CD4-positive, alpha-beta T cell treated with Interleukin-4 for 4 hours (primary cell): ENCODE measurements at regions not wholly inside any gene's neighbourhood (a gene's known extent, or its start where the extent isn't known, plus 50 kb on each side); places are given as distances from the start of the nearest gene placed in this dataset.
"Not testable (repeated sequence)": the region's sequence is repeated elsewhere in the genome, so short reads cannot be mapped to it uniquely, and the experiment has no call there.

Experiments
- DNase-seq: peaks from one replicate; pipeline ENCODE4 v3.0.0-alpha.2; 2020

DNA sequence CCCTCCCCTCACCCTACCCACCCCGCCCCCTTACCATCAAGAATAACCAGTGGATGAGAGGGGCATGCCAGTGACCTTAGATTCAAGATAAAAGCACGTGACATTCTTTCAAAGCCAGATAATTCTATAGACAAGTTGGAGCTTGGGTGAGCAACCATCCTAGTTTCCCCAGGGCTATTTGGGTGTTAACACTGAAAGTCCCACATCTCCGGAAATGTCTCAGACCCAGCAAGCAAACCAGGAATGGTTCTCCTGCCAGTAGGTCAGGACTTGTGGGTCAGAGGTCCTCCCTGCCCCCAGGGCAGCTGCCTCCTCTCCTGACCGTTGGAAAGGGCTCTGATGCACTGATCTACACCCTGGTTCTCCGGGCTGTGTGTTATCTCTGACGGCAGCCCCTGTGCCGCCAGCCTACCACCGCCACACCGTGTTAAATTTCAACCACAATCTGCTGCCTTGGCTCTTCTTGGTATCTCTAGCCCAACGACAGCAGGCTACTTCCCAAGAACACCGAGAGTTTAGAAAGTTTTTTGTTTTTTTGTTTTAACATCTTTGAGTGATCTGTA, 287.0 kb downstream of the BCL2L11 start:
- DNase-seq = not testable (repeated sequence)

DNA sequence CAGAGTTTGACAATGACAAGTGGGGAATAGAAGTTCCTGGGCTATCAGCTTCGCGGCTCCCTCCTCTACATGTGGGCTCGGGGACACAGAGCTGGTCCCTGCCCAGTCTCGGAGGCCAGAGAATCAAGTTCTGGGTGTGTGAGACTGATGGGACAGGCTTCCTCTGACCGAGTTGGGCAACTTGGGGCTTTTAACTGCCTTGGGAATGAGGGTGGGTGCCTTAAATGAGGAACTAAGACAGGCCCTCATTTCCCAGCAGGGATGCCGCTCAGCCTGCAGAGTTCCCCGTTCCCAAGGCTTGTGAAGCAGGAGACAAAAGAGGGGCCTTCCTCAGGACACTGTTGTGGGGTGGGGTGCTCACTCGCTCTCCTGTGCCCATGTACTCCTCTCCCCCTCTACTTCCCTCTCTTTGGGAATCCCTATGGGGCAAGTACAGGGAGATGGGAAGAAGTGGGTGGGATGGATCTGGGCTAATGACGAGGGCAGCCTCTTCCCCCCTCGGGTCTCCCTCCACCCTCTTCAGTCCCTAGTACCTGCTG, 290.2 kb downstream of the BCL2L11 start:
- DNase-seq = not testable (repeated sequence)

DNA sequence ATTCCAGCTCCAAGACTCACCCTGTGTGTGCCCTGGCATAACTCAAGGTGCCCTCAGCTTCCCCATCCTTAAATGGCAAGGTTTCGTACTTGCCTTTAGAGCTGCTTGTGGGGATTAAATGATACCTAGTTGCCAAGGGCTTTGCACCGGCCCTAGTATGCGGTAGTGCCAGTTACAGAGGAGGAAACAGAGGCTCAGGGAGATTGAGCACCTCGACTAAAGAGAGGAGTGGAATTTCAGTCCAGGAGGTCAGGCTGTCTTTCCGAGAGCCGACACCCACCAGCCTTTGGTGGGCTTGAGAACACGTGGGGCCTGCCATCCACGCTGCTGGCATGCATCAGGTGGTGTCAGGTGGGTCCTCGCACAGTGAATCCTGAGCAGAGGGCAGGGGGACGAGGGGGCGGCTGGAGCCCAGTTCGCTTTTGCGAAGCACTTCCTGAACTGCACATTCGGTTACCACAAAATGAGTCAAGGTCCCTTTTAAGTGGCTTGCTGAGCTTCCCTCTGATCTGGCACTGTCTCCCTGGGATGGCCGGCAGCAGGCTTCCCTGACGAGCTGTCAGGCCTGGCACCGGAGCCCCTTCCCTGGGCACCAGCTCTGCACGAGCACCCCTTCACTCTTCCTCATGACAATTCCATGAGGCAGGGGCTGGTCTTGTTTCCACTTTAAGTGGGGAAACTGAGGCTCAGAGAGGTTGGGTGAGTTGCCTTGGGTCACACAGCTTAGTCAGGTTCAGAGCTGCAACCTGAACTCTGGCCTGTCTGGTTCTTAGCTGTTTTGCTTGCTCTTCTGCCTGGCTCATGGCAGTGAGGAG, 291.4 kb downstream of the BCL2L11 start:
- DNase-seq = not testable (repeated sequence)

DNA sequence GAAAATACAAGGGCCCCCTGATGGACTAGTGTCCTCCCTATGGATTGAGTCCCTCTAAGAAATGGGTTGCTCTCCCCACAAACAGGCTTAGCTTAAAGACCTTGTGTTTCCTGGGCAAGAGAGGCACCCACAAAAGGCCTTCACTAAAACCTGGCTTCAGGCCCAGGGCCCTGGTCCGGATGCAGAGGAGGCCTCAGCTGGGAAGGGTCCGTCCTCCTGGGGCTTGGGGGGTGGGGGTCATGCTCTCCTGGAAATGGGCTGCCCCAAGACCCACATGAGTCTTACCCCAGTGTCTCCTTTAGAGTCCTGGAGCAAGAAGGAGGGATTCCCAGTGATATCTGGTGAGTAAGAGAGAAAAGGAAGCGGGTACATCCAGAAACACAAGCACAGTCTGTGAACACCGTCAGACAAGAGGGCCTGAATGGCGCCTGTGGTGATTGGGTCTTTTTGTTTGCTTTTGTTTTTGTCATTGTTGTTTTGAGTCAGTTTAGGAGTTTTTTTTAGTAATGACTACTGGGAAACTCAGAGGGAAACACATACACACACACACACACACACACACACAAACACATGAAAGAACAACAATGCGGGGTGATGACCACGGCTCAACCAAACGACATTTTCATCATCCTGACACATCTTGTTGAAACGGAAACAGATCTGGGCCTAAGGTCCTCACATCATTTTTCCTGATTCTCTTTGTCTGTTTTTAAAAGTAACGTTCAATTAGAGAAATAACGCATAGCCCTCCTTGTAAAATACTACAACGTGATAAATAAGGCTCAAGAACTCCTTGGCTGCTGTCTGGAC, 292.3 kb downstream of the BCL2L11 start:
- peak; percentile 42 for DNase-seq

DNA sequence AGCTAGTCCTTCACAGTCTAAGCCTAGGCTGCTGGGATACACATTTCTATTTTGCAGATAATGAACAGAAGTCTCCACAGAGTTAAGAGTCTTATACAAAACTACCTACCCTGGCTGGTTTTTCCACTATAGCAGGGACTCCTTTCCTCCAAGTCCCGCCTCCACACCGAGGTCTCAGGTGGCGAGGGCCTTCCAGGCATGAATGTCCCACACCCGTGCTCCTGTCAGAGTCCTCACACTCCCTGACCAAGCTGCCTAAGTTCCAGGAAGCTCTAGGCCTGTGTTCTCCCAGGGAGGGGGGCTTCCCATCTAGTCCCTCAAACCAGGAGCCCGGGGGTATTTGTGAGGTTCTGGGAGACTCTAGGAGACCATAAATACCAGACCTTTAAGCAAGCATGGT, 293.2 kb downstream of the BCL2L11 start:
- not testable (repeated sequence) for DNase-seq

DNA sequence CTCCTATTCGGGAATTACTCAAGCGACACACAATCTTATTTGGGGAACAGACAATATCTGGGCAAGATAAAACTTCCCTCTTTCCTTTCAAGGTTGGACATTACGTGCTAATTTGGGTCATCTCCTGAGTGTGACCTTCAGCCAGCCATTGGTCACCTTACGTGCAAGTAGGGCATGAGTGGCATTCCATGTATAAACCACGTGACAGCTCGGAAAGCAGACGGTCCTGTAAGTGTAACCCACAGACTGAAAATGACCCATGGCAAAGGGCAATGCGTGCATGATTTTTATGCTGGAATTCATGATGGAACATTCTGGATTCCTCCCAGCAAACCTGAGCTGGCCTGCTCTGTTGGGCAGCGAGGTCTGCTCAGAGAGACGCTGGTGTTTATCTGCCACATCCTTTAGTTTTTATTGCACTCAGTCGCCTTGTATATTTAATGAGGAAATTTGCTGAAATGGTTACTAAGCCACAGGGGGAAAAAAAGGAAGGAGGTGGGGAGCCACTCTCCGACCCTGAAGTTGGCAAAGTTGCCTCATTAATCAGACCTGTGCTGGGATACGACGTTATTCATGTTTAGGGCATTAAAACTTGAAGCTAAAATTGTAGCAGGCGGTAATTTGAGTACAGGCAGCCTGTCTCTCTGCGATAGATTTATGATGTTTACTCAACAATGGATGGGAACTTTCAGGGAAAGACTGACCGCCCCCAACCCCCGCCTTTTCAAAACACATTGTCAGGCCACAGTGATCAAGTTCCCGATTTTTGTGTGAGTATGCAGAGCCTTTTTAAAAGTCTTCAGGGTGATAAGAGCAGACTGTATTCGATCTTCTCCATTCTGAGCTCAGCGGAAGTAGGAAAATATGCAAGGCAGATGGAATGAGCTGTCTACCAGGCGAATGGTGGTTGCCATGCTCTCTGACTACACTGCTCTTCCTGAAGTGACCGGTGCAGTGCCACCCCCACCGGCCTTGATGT, 295.3 kb downstream of the BCL2L11 start:
- not testable (repeated sequence) for DNase-seq

DNA sequence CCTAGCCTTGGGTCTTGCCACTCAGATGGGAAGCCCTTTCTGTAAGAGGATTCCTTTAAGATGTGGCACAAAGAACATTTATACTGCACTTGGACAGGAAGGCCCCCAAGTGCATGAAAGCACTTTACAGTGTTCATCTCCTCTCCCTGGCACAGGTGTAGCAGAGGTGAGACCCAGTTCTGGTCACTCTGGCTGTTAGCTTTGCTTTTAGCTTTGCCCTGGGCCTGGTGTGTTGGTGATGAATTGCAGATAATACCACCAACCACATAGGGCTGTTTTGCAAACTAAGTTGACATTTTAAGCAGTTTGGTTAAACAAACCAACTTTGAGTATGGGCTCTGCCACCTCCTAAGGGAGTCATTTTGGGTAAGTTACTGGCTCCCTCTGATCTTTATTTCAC, 296.3 kb downstream of the BCL2L11 start:
- DNase-seq = not testable (repeated sequence)

DNA sequence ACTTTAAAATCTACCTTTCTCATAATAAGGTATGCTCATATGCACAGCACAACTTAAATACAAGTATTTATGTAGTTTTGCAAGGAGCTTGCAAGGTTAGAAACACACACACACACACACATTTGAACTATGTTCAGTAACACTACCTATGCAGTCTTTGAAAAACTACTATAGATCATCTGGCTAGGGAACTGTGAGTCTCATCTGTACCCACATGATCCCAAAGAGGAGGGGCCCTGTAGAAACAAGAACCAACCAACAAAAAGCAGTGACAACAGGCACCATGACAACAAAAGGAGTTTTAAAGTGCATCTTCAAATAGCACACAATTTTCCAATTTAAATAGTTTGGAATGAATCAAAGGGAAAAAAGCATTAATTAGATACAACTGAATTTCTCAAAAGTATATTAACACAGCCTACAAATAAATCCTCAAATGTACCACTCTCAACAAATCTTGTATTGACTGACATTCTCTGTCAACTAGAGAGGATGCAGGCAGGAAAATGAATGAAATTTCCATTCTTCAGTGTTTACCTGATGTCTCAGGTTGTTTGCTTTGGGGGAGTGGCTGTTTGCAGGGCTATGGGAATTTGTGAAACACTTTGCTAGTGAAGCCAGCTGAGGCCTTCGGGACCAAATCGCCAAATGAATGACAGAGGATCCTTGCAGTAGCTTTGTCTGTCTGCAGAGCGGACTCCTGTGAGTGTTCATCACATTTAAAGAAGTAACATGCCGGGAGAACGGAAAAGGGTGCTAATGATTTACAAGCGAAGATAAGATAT, 297.6 kb downstream of the BCL2L11 start:
- not testable (repeated sequence) for DNase-seq

DNA sequence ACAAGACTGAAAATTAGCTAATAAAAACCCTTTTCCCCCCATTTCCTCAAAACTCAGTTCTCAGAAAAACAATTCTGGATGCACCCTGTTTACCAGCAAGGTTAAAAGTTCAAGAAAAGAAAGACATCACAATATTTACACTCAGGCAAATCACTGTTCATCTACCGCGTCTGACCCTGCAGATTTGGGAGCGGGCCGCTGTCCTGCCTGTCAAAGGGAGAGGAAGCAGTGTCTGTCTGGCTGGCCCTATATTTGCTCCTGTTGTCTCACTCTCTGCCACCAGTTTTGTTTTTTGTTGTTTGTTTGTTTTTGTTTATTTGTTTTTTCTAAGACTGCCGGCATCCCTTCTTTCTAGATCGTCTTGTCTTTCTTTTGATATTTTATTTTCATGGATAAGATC, 299.4 kb downstream of the BCL2L11 start:
- peak; percentile 30 for DNase-seq

DNA sequence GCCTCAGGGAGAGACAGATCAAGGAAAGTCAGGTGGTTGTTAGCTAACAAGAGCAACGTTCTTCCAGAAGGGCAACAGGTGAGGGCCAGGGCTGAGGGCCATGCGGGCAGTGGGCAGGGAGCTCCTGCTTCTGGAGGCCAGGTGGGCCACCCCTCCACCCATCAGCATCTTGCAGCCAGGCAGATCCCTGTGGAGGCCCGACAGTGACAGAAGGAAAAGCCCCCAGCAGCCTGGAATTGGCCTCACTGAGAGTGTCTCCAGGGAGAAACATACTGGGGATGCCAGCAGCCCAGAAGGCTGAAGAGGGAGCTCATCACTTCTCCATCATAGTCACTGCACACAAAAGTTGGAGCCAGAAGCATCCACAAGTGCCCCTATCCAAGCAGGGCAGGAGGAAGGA, 300.1 kb downstream of the BCL2L11 start:
- DNase-seq = not testable (repeated sequence)

DNA sequence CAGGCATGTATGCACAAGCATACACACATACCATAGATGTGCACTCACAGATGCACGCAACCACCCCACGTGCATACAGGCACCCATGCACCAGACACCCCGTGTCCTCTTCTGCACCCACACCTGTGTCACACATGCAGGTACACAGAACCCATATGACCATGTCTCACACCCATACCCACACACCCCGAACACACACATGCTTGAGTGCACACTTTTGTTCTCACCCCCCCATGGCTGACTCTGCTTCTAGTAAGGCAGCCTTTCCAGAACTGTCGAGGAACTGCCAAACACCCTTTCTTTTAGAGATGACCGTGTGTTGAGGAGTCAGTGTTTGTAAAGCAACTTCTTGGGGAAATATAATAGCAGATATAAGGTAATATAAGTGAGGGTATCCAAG, 301.2 kb downstream of the BCL2L11 start:
- not testable (repeated sequence) for DNase-seq

DNA sequence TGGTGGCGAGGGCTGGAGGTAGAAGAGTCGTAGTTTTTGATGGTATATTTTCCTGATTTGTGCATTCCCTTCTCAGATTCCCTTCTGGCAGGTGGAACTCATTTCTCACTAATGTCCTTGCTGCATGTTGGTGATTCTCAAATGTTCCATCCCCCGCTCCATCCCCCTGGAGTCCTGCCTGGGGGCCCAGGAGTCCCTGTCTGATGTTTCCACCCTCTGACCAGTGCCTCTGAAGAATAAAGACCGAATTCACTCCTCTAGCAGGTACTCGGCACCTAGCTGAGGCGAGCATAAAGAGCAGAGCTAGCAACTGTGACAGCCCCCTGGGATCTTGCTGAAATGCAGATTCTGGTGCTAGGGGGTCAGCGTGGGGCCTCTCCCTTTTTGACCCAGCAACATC, 301.8 kb downstream of the BCL2L11 start:
- not testable (repeated sequence) for DNase-seq

DNA sequence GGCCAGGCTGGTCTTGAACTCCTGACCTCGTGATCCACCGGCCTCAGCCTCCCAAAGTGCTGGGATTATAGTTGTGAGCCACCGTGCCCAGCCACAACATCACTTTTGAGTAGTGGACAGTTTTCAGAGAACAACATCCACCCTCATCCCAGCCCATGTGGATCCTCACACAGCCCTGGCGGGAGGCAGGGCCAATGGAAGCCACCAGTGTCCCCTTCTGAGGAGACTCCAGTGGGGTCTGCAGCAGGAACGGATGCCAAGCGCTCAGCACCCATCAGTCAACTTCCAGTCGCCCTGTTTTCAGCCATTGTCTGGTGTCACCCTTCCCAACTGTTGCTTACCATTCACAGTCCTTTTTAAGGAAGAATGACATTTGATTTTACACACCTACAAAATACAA, 302.5 kb downstream of the BCL2L11 start:
- not testable (repeated sequence) for DNase-seq

DNA sequence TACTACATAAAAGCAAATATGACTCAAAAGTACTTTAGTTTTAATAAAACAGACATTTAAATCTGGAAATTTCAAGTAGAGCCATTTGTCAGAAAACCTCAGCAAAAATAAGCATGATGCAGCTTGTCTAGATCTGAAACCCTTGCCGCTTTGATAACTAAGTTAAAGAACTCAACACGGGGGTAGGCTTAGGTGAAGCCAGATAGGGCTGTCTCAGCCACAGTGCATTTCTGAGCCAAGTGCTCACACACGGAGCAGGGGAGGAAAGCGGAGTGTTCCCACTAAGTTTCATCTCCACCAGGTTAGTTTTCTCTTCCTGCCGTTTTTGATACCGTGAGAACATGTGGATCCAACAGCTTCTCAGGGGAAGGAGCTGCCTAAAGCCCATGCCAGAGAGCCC, 303.5 kb downstream of the BCL2L11 start:
- not testable (repeated sequence) for DNase-seq

DNA sequence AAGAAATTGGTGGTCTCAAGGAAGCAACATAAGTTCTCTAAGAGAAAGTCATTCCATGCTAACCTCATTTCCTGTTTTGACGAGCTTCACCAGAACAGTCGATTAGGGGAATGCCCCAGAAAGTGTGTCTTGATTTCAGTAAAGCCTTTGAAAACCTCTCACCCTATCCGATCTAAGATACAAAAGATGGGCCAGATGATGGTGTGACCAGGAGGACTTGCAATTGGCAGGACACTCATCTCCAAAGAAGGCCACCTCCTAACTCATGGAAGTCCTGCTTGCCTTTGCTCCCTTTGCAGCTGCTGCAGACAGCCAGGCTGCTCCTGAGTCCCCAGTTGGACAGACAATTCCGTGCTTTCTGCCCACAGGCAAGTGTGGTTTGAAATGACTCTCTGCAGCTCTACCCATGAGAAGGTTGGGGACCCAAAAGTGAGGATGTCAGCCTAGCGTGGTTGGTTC, 304.2 kb downstream of the BCL2L11 start:
- peak; percentile 79 for DNase-seq

DNA sequence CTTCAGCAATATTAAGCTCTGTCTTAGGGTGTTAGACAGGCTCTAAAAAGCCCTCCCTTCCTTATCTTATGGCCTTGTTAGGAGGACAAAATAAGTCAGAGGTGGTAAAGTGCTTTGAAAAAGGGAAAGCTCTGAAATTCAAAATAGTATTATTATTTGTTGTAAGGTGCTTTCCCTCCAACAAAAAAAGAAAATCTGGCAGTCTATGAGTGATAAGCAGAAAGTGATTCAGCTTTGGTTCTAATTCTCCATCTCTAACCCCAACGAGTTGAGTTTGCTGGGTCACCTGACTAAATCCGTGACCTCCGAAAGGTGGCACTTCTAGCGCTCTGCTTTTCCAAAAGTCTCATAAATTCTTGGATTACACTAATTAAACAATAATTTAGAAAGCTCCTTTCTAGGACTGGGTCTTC, 305.1 kb downstream of the BCL2L11 start:
- DNase-seq = peak; percentile 69

DNA sequence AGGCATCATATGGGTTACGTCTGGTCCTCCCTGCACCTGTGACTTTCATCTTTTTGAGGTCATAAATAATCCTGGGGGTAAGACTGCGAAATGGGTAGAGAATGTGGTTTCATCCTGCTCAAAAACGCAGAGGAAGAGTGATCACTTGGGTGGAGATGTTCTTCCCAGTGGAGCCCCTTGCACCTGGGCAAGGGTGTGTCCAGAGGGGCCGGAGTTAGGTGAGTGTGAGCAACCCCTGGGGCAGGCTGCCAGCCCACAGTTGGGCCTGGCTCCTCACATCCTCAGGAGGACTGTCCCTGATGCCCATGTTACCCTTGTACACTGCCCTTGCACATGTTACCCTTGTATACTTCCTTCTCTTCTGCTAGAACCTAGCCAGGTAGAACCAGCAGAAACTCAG, 306.6 kb downstream of the BCL2L11 start:
- not testable (repeated sequence) for DNase-seq

DNA sequence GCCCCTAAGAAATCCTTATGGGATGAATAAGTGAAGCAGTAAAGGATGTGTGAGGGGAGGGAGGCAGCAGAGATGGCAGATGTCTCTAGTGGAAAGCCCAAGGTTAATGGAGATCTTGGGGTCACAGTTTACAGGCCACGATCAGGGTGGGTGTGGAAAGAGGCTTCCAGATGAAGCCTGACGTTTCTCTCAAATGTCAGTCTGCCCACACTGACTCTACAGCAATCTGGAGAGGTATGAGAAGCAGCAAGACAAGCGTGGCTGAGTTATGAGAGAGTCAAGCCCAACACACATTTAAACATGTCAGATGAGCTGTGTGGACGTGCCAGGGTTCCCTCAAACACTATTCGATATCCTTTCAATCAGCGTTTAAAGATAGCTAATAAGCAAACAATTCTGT, 308.2 kb downstream of the BCL2L11 start:
- not testable (repeated sequence) for DNase-seq

DNA sequence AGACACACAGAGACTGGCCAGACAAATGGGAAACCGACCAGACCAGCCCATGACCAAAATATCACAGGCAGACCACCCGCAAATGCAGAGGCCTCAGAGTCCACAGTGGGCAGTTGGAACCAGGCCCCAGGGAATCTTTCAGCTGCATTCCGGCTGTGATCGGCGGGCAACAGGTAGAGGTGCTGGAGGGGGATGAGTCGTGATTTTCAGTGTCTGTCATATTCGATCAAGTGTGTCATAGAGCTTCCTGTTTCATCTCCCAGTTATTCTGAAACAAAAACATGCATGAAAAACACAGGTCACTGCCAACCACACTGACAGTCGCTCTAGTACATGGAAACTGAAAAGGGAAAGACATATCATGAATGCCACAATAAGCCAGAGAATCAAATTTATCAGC, 308.6 kb downstream of the BCL2L11 start:
- not testable (repeated sequence) for DNase-seq

DNA sequence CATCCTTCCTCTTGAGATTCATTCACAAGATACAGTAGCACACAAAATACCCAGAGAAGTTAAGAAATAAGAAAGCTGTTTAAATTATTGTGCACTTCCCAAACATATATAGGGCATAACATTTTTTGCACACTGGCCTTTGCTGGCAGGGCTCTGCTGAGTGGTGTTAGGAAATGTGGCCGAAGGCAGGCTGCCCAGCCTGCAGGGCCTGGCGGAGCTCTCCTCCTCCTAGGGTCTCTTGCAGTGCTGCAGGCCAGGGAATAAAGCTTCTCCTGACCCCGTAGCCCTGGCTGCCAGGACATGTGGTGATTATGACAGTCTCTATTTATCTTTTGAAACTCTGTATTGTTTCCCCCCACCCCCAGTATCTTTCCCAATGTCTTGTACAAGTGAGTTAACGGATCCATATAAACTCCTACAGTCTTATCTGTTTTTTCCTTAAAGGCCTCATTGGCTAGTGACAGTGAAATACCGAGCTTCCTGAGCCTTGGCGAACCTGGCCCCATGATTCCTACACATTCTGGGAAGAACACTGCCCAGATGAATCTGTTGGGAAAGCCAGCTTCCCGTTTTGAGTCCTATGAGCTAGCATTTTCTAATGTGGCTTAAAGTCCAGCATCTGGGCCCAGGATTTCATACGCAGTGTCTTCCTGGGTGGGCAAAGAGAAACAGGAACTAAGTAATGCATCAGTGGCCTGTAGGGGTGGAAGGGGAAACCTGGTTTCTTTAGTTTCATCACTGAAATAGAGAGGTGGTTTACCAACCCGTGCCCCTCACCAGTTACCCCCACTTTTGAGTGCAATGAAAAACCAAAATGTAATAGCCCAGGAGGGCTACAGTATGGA, 310.3 kb downstream of the BCL2L11 start:
- DNase-seq = not testable (repeated sequence)
